ENCODE measurements at regions not wholly inside any gene's neighbourhood (a gene's known extent, or its start where the extent isn't known, plus 50 kb on each side); places are given as distances from the start of the nearest gene placed in this dataset.
"Not testable (repeated sequence)": the region's sequence is repeated elsewhere in the genome, so short reads cannot be mapped to it uniquely, and the experiment has no call there.

DNA sequence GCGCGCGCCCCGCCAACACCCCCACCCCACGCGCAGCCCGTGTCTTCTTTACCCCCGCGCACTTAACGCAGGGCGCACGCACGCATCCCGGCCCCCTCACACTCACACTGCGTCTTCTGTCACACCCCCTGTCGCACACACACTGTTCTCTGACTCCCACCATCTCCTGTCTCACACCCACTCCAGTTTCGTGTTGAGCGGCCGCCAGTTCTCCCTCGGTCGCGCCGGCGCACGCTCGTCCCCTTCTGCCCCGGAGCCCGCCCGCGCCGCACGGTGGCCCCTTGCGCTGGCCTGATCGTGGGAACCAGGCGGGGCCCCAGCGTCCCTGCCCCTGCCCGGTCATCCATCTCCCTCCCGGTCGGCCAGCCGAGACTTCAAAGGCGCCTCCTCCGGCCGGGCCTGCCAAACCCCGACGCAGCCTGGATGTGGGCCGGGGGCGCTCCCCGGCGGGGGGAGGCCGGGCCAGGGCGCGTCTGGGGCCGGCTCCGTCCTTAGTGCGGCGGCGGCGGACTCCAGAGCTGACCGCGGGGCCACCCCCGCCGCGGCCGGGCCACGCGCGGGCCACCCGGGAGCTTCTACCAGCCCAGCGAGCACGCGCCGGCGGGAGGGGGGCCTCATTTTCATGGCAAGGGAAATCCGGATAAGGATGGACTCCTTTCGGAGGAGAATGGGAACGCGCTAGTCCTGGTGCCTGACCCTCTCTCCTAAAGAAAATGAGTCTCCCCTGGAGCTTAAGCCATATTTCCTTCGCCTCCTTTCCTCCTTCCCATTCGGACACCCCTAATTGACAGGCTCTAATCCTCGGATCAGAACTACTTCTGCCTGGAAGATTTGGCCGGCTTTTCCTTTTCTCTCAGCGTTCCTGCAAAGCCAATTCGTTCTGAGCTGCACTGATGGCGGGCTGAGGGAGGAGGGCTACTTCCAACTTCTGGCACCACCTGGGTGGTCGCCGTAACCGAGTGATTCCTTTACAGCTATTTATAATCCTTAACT lies 82.0 kb upstream of the HMGA2 start:
- Histone ChIP-seq H3K27ac (ENCODE audit: low read depth in 2 of 2, low read length in 1 of 2) (peak overlapping the region; percentile 72 to 92), H3K4me3 (ENCODE audit: low read depth in 2 of 2, low read length in 1 of 2) (peak overlapping the region; percentile 63 to 78), H2AFZ (ENCODE audit: low read depth) (peak overlapping the region; percentile 64; the same call in 1 of the 2 replicates), H3K9me2 (no peaks in the 10 kb centered on the region), H4K20me1 (ENCODE audit: insufficient read depth) (no peaks in the 10 kb centered on the region), H3K9ac (peak overlapping the region; percentile 93), H3K79me2 (ENCODE audit: insufficient read depth) (0 out of 2 replicates have a peak, but pooled peaks cover 5% of the 10 kb centered on the region), H3F3A (replicated peaks; ENCODE audit: insufficient read depth) (peaks cover 29% of the 10 kb centered on the region), H3K4me1 (ENCODE audit: control insufficient read depth in 1 of 2, insufficient read depth in 2 of 2, low read depth in 1 of 2, low read length in 1 of 2) (0 out of 4 replicates have a peak, but pooled peaks cover 0 to 3% of the 10 kb centered on the region in 2 experiments), H3K4me2 (peak overlapping the region; percentile 95), H3K27me3 (ENCODE audit: insufficient read depth) (no peaks in the 10 kb centered on the region), H3K36me3 (replicated peaks in 1 of 2; ENCODE audit: control insufficient read depth in 1 of 2, insufficient read depth in 2 of 2, low read length in 1 of 2) (no peaks in the 10 kb centered on the region), H3K9me3 (no peaks in the 10 kb centered on the region)
- ChIA-PET POLR2A (no interaction called here), CTCF (no interaction called here)
- WGBS (ENCODE audit: low lambda C conversion rate), result 11% methylated on average over 48 of the region's 87 CpGs
- peak; percentile 40 for DNase-seq
- TF ChIP-seq SIN3A (IDR thresholded peaks at IDR 0.05; ENCODE audit: borderline replicate concordance, low read depth, low read length) (no peak), MAX (IDR thresholded peaks at IDR 0.05; ENCODE audit: low read depth) (peak; percentile 34; the same call in 1 of the 2 replicates), FOXM1 (IDR thresholded peaks at IDR 0.05; ENCODE audit: low read depth) (0 out of 2 replicates have a peak, but pooled peaks have one; percentile 12), CTCF (IDR thresholded peaks at IDR 0.05) (0 out of 2 replicates have a peak, but pooled peaks have one; percentile 5)

- H3K79me2 ChIP-seq (ENCODE audit: insufficient read depth); H2AFZ ChIP-seq (ENCODE audit: low read depth); H3K4me3 ChIP-seq (ENCODE audit: low read depth in 2 of 2, low read length in 1 of 2); H3K27ac ChIP-seq (ENCODE audit: low read depth in 2 of 2, low read length in 1 of 2); H3K27me3 ChIP-seq (ENCODE audit: insufficient read depth); CTCF ChIA-PET; H3K9me3 ChIP-seq; H4K20me1 ChIP-seq (ENCODE audit: insufficient read depth); H3K9ac ChIP-seq; H3K4me2 ChIP-seq; DNase-seq; H3K36me3 ChIP-seq (replicated peaks in 1 of 2; ENCODE audit: control insufficient read depth in 1 of 2, insufficient read depth in 2 of 2, low read length in 1 of 2); H3K4me1 ChIP-seq (ENCODE audit: control insufficient read depth in 1 of 2, insufficient read depth in 2 of 2, low read depth in 1 of 2, low read length in 1 of 2); H3K9me2 ChIP-seq; POLR2A ChIA-PET: not testable (repeated sequence)
- no CpG with 5 or more reads among the region's 30 CpGs for WGBS (ENCODE audit: low lambda C conversion rate)
- H3F3A ChIP-seq (replicated peaks; ENCODE audit: insufficient read depth), result peaks cover 25% of the 10 kb centered on the region
These were observed 79.9 kb upstream of the HMGA2 start for GRCh38 chr12:65744236-65744840.

GRCh38 chr12:65747338-65747737 lies 76.9 kb upstream of the HMGA2 start:
- no peak for DNase-seq
- Histone ChIP-seq H3K27ac (ENCODE audit: low read depth in 2 of 2, low read length in 1 of 2) (no peak overlapping the region), H2AFZ (ENCODE audit: low read depth) (no peak overlapping the region; the same call in 1 of the 2 replicates), H3K9me3 (no peaks in the 10 kb centered on the region), H3K27me3 (ENCODE audit: insufficient read depth) (no peaks in the 10 kb centered on the region), H3K36me3 (replicated peaks in 1 of 2; ENCODE audit: control insufficient read depth in 1 of 2, insufficient read depth in 2 of 2, low read length in 1 of 2) (no peaks in the 10 kb centered on the region), H3K9me2 (no peaks in the 10 kb centered on the region), H4K20me1 (ENCODE audit: insufficient read depth) (no peaks in the 10 kb centered on the region), H3K9ac (no peak overlapping the region), H3K4me3 (ENCODE audit: low read depth in 2 of 2, low read length in 1 of 2) (no peak overlapping the region), H3K4me2 (no peak overlapping the region), H3F3A (replicated peaks; ENCODE audit: insufficient read depth) (peaks cover 13% of the 10 kb centered on the region), H3K79me2 (ENCODE audit: insufficient read depth) (0 out of 2 replicates have a peak, but pooled peaks cover 5% of the 10 kb centered on the region), H3K4me1 (ENCODE audit: control insufficient read depth in 1 of 2, insufficient read depth in 2 of 2, low read depth in 1 of 2, low read length in 1 of 2) (no peaks in the 10 kb centered on the region)
- ChIA-PET POLR2A (no interaction called here), CTCF (no interaction called here)
- no peak for TF ChIP-seq FOXJ3 (CRISPR knock-in tag; IDR thresholded peaks at IDR 0.05)
- TF ChIP-seq YY1 (IDR thresholded peaks at IDR 0.05; ENCODE audit: low read depth), result no peak
- TF ChIP-seq, protein P1, sequence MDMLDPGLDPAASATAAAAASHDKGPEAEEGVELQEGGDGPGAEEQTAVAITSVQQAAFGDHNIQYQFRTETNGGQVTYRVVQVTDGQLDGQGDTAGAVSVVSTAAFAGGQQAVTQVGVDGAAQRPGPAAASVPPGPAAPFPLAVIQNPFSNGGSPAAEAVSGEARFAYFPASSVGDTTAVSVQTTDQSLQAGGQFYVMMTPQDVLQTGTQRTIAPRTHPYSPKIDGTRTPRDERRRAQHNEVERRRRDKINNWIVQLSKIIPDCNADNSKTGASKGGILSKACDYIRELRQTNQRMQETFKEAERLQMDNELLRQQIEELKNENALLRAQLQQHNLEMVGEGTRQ (IDR thresholded peaks at IDR 0.05; ENCODE audit: borderline replicate concordance, low read depth, low read length), result no peak
- no peak for TF ChIP-seq NFIC (IDR thresholded peaks at IDR 0.05; ENCODE audit: borderline replicate concordance)
- 27% methylated on average over 3 of the region's 3 CpGs for WGBS (ENCODE audit: low lambda C conversion rate)

All from SK-N-SH (cell line).